NCI-H748 (cell line): ENCODE measurements at regions not wholly inside any gene's neighbourhood (a gene's known extent, or its start where the extent isn't known, plus 50 kb on each side); places are given as distances from the start of the nearest gene placed in this dataset.

Experiments used
- DNase-seq: peaks from one replicate; lab custom pipeline; 2025; ENCODE audit not compliant: unreplicated experiment; lab: John Stamatoyannopoulos, UW

DNA sequence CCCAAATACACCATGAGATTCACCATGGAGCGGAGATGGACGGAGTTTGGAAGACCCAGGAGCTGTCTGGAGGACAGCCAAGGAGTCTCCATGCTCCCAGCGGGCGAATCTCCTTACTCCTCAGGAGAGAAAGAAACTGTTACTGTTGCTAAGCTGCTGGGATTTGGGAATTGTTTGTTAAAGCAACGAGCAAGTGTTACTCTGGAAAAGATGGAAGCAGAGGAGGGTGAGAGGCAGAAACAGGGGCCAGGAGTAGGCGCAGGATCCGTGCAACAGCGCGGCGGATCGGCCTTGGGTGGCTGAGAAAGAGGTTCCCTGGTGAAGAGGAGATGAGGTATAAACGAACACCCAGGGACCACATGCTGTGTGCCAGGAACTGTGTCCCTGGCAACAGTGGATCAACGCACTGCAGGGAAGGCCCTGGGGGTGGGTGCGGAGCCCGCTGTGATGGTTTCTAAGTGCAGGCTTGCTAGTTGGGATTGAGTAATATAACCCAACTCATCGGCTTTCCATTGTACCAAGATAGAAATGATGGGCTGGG lies 1436.4 kb downstream of the BRD1 start:
- DNase-seq: no peak

DNA sequence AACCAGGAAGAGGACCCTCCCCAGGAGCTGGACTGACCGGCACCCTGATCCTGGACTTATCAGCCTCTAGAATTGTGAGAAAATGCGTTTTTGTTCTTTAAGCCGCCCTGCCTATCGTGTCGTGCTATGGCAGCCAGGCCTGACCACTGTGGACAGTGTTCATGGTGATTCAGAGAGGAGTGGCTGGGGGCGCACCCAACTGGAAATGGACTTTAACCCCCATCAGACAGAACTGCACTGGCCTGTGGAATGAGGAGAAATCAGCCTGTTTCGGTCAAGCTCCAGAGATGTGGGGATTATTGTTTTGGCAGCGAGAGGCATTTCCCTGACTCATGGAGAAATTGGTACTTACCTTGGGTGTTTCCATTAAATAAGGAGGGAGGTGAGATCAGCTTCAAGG lies 1437.8 kb downstream of the BRD1 start:
- no peak for DNase-seq

DNA sequence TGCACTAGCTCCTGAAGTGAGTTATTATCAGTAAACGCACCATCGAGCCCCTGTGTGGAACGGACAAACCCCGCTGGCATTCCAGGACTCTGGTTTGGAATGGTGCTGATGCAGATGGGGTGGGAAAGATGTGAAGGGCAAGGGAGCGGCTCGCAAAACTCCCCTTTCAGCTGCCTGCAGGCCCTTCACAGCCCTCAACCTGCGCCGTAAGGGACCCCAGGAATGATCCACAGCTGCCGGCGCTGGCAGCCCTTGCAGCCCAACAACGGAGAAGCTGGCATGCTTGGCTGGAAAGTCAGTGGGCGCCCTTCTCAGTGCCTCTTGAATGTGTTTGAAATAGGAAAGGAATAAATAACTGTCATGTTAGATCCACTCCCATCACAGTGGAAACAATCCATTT lies 1445.5 kb downstream of the BRD1 start:
- no peak for DNase-seq

DNA sequence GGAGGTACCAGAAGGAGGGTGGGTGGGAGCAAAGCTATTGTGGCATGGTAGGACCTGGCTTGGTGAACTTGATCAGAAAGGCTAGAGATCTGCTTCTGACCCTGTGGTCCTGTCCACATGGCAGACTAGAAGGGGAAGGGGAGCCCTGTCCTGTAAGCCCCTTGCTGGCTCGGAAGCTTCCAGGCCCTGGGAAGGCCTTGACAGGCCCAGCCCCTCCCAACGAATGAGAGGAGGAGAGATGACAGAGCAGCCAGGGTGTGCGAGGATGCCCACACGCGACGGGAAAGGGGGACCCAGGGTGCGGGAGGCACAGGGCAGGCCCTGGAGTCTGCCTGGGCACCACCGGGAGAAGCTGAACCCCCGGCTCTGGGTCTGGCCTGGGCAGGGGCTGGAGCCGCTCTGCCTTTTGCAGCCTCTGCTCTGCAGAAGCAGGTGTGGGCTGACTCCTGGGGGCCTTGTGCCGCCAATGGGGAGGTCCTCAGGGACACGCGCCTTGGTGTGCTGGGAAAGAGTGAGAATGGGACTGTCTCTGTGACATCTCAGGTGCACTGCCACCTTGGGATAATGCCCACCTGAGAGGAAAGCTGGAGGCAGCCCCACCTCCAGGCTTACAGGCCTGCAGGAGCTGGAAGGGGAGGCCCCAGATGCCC lies 1447.5 kb downstream of the BRD1 start:
- no peak for DNase-seq

DNA sequence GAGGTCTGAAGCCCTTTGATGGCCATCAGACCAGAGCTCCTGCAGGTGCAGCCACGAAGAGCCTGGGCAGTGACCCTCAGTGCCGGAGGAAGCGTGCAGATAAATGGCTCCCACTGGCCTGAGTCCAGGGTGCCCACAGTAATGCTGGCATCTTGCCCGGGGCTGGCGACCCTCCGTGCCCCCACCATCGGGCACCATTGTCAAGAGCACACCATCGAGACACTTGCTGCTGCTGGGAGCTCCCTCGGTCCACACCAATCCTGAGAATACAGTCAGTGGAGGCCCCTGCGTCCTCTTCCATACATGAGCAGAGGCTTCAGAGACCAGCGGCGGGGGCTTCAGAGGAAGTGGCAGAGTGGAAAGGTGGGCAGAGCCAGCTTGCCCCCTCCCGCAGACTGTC lies 1448.3 kb downstream of the BRD1 start:
- no peak for DNase-seq

DNA sequence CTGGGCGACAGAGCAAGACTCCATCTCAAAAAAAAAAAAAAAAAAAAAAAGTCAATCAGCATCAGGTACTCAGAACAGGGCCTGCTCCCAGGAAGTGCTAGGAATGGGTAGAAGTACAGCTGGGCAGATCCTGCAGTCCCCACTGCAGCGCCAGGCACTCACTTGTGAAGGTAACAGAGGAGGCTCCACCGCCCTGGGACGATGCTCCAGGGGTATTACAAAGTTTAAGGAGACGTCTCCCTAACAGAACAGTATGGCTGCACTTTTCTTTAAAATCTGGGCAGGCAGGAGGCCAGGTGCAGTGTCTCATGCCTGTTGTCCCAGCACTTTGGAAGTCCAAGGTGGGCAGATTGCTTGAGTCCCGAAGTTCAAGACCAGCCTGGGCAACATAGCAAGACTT lies 1449.0 kb downstream of the BRD1 start:
- no peak for DNase-seq

DNA sequence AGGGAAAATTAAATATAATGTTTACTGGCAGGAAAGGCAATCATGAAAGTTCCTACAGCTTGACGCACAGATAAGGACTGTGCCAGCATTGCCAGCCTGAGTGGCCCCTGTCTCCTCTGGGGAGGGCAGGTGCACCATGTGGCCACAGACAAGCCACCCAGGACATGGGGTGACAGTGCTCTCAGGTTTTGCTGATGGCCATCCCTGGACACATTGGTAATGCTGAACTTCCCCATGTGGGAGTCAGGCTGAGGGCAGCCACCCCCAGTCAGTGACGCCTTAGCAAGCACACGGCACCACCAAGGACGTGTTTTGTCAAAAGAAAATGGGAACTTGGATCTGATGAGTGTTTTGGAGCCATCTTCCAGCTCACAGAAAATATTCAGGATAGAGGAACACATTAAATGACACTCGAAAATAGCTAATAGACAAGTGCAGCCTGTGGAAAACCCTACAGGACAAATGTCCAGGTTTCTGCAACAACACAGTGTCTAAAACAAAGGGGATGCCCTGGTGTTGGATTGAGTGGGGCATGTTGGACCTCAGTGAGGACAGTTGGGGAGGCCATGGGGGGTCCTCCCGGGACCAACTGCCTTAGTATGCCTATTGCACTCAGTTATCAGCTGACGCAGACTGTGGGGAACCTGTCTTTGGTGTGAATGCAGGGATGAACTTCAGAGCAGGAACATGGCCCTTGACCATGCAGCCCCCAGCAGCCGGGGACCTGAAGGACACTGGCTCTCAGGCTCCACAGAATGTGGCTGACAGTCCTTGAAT lies 1450.5 kb downstream of the BRD1 start:
- no peak for DNase-seq

DNA sequence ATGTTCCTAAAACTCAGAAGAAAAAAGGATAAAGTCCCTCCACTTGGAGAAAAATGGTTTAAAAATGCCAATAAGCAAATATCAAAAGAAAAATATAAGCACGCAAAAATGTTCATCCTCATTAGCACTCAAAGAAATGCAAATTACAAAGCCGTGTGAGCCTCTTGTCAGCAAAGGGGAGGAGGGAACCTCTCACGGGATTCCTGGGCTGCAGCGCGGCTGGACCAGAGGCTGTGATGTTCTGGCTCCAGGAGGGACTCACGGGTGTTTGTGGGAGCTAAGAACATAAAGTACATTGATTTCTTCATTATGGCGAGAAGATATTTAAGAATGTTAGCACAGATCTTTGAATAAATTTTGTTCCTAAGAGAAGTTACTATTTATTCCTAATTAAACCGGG lies 1451.2 kb downstream of the BRD1 start:
- DNase-seq: no peak

DNA sequence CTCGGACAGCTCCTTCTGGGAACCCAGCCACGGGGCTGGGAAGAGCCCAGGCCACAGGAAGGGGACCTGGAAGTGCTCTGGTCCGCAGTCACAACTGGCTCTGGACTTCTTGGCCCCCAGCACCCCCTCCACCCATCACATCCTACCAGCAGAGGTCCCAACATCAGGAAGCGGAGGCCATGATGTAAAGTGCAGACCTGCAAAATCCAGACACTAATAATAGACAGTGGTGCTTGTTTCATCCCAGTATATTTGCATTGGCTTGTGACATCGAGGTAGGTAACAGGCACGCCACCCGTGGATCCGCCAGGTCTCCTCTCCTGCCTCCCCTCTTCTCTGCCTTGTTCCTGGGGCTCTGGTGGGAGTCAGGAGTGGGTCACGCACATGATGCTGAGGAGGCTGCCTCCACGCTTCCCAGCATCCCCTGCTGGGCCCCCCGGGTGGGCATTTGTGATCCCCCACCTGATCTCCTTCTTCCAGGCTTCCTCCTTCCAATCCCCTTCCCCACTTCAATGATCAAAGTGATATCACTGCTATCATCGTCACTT lies 1454.0 kb downstream of the BRD1 start:
- DNase-seq: no peak

DNA sequence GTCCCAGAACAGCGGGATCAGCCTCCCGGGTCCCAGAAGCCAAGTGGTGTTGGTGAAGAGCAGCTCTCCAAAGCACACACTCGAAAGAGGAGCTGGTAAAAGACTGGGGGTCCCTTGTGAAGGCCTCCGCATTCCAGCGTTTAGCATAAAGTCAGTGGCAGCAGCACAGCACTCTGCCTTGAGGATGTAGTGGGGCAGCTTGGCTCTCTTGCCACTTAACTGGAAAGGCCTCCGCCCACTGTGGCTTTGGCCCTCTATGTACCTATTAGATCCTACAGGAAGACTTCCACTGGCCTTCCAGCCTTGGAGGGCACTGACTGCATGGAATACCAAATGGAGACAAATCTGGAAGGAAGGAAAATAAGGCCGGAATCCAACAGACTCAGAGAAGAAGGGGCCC lies 1455.3 kb downstream of the BRD1 start:
- no peak for DNase-seq

DNA sequence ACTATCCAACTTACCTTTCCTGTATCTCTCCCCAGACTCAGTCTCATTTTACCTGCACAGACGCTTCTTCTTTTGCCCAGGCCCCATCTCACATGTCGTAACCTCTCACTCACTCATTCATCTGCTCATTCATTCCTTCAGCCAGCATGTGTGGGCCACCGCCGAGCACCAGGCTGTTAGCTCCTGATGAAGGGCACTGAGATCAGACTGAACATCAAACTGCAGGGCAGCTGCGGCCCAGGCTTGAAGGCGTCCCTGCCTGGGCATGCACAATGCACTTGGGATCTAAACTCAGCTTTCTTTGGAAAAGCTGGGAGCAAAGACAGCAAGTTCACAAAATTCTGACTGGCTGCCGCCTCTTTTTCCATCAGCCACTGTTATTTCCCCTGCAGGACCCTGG lies 1456.3 kb downstream of the BRD1 start:
- no peak for DNase-seq

DNA sequence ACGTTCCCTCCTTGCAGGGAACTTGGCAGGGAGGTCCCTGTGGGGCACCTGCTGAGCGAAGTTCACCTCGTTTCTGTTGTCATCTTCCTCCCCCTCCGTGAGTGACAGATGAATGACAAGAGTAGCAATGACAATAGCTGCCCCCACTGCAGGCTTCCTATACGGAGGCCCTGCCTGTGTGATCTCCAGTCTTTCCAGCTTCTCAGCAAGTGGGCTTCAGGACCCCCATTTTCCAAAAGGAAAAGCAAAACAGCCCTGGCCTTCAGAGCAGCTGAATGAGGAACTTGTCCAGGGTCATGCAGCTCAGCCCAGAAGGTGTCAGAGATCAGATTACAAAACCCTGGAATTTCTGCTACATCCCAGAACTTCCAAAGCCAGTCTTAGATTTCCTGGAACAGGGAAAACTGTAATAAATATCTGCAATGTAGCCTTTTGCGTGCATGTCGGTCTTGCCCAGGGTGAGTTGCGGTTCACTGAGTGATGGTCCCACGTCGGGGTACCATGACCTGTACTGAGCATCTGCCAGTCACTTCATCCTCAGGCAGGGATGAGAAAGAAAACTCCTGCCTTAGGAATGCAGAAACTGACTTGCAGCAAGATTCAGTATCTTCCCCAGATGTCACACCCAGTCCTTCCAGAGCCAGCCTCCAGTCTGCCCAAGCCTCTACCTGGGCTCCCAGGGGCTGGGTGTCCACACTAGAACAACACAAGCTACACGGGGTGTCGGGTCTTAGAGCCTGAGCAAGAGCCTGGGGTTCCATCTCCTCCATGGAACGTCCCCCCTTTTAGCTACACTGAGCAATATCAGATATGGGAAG lies 1457.0 kb downstream of the BRD1 start:
- no peak for DNase-seq

DNA sequence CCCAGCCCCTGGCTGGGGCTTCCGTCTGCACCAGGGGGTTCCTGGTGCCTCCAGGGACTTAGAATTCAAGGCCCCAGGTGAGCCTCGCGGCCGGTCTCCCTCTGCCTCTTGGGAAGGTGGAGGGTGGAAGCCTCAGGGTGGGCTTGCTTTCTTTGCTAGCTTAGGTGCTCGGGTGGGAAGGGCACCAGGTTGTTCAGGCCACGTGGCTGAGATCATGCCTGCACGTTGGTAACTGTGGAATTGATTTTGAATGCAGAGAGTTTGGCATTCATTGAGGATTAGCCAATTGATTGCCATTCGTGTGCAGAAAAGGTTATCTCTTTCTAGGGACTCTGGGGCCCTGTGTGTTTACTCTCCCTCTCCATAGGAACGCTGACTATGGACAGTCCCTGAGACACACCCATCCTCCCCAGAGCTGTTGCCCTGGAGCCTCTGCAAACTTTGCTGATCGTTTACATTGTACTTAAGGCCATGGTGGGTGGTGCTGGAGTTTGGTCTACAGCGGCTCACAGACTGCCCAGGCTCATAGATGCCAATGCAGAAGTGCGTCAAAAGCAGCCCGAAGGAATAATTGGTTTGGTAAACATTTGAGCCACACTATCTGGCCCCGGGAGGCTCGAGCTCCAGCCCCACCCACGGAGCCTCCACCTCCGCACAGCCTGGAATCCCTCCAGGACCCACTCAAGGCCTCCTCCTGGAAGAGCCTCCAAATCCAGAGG lies 1457.7 kb downstream of the BRD1 start:
- DNase-seq: peak; percentile 95

DNA sequence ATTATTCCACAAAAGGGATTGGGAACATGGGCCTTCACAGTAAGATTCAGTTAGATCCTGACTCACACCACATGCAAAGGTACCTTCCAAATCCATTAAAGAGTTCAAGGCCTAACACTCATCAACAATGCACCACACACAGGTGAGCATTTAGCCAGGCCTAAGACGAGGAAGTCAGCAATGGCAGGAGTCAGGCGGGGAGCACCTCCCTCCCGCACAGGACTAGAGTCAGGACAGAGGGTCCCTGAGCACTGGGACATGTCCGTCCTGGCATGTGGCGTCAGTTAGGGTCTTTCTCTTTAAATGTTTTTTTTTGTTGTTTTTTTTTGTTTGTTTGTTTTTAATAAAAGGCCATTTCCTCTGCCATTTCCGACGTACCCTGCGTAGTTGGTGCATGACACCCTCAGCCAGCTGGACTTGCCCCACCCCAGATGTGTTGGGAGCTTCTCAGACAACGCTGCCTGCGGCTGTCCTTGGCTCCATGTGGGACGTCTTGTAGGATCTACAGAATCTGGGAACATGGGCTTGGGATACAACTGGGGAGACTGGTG lies 1458.6 kb downstream of the BRD1 start:
- DNase-seq: no peak

DNA sequence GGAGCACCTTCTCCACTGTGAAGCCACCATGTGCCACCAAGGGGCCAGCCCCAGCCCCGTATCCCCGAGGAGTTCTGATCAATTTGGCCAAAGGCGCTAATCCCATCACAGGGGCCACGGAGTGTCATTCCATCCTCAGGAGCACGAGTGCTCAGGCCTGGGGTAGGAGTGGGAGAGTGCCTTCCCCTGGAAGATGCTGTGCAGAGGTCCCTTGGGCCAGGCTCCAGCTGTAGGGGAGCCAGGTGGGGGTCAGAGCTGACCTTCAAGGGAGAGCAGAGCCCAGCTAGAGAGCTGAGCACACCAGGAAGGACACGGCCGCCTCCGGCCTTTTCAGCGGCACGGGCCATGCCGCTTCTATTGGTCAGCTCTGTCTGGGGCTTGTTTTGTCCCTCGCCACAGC lies 1459.9 kb downstream of the BRD1 start:
- no peak for DNase-seq

DNA sequence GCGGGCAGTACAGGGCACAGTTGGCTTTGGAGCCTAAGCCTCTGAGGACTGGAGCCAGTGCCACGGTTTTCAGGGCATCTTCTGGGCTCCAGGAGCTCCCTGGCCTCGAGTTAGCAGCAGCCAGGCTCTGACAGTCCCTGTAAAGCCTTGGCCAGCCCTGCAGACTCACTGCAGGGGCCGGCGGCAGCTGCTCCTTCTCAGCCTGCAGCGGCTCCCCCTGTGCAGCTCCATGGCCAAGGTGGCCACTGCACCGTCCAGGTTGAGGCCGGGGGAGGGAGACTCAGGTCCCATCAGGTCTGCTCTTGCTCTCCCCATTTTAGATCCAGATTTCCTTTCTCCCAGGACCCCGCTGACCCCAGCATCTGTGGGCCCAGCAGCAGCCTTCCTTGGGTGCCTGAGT lies 1461.1 kb downstream of the BRD1 start:
- no peak for DNase-seq

DNA sequence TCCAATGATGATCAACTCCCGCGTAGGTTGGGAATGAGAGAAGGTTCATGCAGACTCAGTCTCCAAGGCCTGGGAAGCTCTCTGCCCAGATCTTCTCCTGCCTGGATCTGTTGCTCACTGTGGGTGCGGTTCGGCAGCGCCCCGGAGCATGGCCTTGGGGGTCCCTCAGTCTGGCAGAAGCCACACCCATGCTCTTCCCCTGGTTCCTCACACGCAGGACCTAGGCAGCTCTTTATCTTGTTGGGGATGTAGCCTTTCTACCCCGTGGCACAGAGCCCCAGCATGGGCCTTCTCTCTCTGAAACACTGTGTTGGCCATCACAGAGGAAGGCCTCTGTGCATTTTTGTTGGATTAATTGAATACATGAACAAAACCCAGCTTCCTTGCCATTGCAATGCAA lies 1461.6 kb downstream of the BRD1 start:
- DNase-seq: no peak

DNA sequence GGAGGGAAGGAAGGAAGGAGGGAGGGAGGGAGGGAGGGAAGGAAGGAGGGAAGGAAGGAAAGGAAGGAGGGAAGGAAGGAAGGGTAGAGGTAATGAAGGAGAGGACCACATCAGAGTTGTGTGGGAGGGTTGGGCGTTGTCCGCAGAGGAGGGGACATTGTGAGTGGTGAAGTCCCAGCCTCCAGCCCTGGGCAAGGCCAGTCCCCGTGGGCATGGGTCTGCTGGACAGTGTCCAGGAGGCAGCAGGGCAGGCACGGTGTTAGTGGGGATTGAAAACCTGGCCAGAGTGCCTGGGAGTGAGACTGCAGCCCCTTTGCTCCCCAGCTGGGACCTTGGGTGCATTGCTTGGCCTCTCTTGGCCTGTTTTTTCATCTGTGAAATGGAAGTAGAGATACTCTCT lies 1462.3 kb downstream of the BRD1 start:
- no peak for DNase-seq

DNA sequence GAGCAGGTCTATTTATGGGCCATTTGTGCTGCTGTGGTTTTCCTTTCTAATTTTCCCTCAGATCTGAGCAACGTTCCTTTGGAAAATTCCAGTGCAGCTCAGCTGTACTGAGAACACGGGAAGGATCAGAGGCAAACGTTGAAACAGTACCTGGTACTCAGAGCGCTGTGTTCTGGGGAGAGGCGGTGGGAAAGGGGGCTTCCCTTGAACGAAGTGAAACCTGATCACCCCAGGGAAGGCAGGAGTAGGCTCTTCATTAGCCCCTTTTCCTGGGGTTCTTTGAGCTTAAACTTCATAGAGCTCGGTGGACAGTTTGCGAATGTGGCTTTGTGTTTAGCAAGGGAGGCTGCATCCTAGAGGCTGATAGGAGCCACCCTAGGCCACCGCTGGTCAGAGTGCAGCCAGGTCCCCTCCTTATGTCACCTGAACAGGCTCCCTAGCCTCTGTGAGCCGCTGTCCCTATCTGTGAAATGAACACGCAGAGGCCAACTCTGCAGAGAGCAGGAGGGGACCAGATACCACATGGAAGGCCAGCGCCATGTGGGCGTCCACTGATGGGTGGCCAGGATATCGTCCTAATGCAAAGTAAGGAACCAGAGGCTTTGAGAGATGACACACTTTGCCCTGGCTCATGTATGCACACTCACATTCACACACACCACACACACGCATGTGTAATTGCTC lies 1464.8 kb downstream of the BRD1 start:
- no peak for DNase-seq

DNA sequence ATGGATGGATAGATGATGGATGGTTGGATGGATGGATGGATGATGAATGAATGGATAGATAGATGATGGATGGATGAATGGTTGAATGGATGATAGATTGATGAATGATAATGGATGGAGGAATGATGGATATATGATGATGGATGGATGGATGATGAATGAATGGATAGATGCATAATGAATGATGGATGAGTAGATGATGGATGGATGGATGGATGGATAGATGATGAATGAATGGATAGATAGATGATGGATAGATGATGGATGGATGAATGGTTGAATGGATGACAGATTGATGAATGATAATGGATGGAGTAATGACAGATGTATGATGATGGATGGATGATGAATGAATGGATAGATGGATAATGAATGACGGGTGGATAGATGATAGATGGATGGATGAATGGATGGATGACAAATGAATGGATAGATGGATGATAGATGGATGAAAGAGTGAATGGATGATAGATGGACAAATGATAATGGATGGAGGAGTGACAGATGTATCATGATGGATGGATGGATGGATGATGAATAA lies 1466.5 kb downstream of the BRD1 start:
- no peak for DNase-seq
